SU-DHL-6 (cell line): ENCODE measurements at regions not wholly inside any gene's neighbourhood (a gene's known extent, or its start where the extent isn't known, plus 50 kb on each side); places are given as distances from the start of the nearest gene placed in this dataset.

Source experiments
- EZH2phosphoT487 ChIP-seq: fragments of 200-600 bp; sonication (generic), shearing (Covaris generic); conservative IDR thresholded peaks from 2 replicates; pipeline ENCODE4 v1.6.1; 2018; ENCODE audit warnings: mild to moderate bottlenecking, antibody characterized with exemption, low read length, moderate library complexity, mixed read lengths
- TF ChIP-seq, protein P1 (sequence below): fragments of 200-600 bp; sonication (generic); IDR thresholded peaks from one replicate; pipeline ENCODE4 v1.5.1; 2017; ENCODE audit warnings: antibody characterized with exemption, mild to moderate bottlenecking, low read length, moderate library complexity; ENCODE audit not compliant: insufficient read depth, poor library complexity, severe bottlenecking

DNA sequence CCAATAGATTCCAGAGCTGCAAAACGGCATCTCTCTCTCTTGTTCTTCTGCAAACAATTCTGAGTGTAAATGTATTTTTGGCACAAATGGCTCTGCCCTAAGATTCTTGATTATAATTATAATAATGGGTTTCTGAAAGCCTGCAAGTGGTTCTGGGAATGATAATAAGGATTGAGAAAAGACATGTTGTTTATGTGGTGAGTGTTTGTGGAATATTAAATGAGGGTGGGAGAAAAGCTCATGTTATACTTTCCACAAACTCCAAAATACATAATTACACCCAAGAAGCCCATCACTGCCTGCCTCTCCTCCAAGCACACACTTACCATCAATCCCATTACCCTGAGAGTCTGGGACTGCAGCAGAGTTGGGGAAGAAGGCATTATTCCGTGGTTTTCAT is 460.0 kb upstream of the BRINP1 start:
- TF ChIP-seq, protein P1, sequence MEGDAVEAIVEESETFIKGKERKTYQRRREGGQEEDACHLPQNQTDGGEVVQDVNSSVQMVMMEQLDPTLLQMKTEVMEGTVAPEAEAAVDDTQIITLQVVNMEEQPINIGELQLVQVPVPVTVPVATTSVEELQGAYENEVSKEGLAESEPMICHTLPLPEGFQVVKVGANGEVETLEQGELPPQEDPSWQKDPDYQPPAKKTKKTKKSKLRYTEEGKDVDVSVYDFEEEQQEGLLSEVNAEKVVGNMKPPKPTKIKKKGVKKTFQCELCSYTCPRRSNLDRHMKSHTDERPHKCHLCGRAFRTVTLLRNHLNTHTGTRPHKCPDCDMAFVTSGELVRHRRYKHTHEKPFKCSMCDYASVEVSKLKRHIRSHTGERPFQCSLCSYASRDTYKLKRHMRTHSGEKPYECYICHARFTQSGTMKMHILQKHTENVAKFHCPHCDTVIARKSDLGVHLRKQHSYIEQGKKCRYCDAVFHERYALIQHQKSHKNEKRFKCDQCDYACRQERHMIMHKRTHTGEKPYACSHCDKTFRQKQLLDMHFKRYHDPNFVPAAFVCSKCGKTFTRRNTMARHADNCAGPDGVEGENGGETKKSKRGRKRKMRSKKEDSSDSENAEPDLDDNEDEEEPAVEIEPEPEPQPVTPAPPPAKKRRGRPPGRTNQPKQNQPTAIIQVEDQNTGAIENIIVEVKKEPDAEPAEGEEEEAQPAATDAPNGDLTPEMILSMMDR, result no peak
- TF ChIP-seq EZH2phosphoT487, result no peak
